Suprapubic skin (tissue), 4 donors: ENCODE measurements at regions not wholly inside any gene's neighbourhood (a gene's known extent, or its start where the extent isn't known, plus 50 kb on each side); places are given as distances from the start of the nearest gene placed in this dataset.

Experiments
- DNase-seq, 2 donors: peaks; one replicate each; pipeline ENCODE4 v3.0.0-alpha.2; 2019; ENCODE audit warnings: low spot score in 2 of 2
- H3K27ac ChIP-seq: fragments of 200-600 bp; sonication (generic); one replicate; pipeline ENCODE4 v1.5.1; 2019
- H3K27me3 ChIP-seq: fragments of 200-600 bp; sonication (generic); one replicate; pipeline ENCODE4 v1.5.1; 2019
- H3K36me3 ChIP-seq: fragments of 200-600 bp; sonication (generic); one replicate; pipeline ENCODE4 v1.5.1; 2019
- H3K4me1 ChIP-seq: fragments of 200-600 bp; sonication (generic); one replicate; pipeline ENCODE4 v1.5.1; 2019
- H3K4me3 ChIP-seq: fragments of 200-600 bp; sonication (generic); one replicate; pipeline ENCODE4 v1.5.1; 2019; ENCODE audit warnings: mild to moderate bottlenecking
- H3K9me3 ChIP-seq: fragments of 200-600 bp; sonication (generic); one replicate; pipeline ENCODE4 v1.5.1; 2019
- CTCF ChIP-seq, 2 donors: fragments of 200-600 bp in 1 of 2; fragments of 450-650 bp in 1 of 2; sonication (generic) in 1 of 2; IDR thresholded peaks; one replicate each; pipeline ENCODE4 v1.5.1; 2016 to 2019; ENCODE audit warnings: antibody characterized with exemption in 2 of 2, mild to moderate bottlenecking in 1 of 2, moderate library complexity in 1 of 2
- EP300 ChIP-seq: sonication (generic); formaldehyde crosslinking; IDR thresholded peaks from one replicate; pipeline ENCODE4 v1.6.1; 2017; ENCODE audit warnings: antibody characterized with exemption
- POLR2A ChIP-seq, 2 donors: fragments of 450-650 bp; IDR thresholded peaks; one replicate each; pipeline ENCODE4 v1.6.1; 2017; ENCODE audit warnings: antibody characterized with exemption in 2 of 2, mild to moderate bottlenecking in 2 of 2, moderate library complexity in 2 of 2
- POLR2AphosphoS5 ChIP-seq, 3 donors: sonication (generic); formaldehyde crosslinking; IDR thresholded peaks; one replicate each; pipeline ENCODE4 v1.6.1; 2017; ENCODE audit warnings: antibody characterized with exemption in 3 of 3
- WGBS: methylation state at CpG from one replicate; pipeline ENCODE4 v1.1.5; 2018; 5-methylcytosine and 5-hydroxymethylcytosine counted together

DNA sequence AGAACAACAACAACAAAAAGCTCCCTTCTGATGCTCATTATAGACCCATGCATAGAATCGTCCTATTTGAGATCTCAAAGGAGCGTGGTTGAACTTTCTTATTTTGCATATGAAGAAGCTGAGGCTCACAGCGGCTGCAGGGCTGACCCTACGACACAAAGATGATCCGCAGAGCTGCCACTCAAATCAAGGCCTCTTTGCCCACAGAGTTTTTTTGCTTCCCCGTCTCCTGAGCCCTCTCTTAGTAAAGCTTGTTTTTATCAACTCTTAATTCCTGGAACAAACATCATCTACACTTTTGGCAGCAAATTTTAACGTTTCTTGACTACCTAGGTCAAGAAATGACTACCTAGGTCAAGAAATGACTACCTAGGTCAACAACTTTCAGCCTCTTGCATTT lies 73.7 kb downstream of the C16orf95 start:
- Histone ChIP-seq H3K4me3 (no peak overlapping the region), H3K27ac (no peak overlapping the region), H3K9me3 (no peaks in the 10 kb centered on the region), H3K36me3 (no peaks in the 10 kb centered on the region), H3K4me1 (peaks cover 7% of the 10 kb centered on the region), H3K27me3 (no peaks in the 10 kb centered on the region)
- no peak for DNase-seq
- WGBS = 81% methylated on average over 7 of the region's 7 CpGs
- TF ChIP-seq CTCF (IDR thresholded peaks at IDR 0.05) (no peak), POLR2AphosphoS5 (IDR thresholded peaks at IDR 0.05) (no peak), POLR2A (IDR thresholded peaks at IDR 0.05) (no peak)

GRCh38 chr16:87244636-87245197 lies 72.5 kb downstream of the C16orf95 start:
- 84% methylated on average over 7 of the region's 7 CpGs for WGBS
- no peaks in the 10 kb centered on the region for H3K9me3 ChIP-seq
- no peak overlapping the region for H3K4me3 ChIP-seq
- H3K4me1 ChIP-seq = peaks cover 7% of the 10 kb centered on the region
- no peak for DNase-seq
- no peak overlapping the region for H3K27ac ChIP-seq
- TF ChIP-seq POLR2AphosphoS5 (IDR thresholded peaks at IDR 0.05) = no peak
- no peak for TF ChIP-seq CTCF (IDR thresholded peaks at IDR 0.05)
- no peak for TF ChIP-seq POLR2A (IDR thresholded peaks at IDR 0.05)
- TF ChIP-seq EP300 = no peak
- no peaks in the 10 kb centered on the region for H3K27me3 ChIP-seq
- no peaks in the 10 kb centered on the region for H3K36me3 ChIP-seq

DNA sequence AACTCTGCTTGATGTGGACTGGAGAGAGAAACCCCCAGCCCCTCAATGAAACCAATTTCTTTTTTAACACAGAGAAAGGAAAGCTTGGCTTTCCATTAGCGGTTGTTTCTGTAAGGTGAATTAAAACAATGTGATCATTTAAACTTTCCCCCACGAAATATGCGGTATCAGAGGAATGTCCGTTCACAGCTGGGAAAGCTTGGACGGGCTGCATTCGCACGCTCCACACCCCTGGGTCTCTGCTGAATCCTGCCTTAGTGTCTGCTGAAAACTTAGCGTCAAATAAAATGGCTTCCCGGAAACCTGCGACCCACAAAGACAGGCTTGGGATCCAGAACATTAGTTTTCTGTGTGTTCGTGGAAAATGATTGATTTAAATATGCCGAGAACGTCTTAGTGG lies 71.7 kb downstream of the C16orf95 start:
- H3K4me1 ChIP-seq = peaks cover 7% of the 10 kb centered on the region
- no peaks in the 10 kb centered on the region for H3K36me3 ChIP-seq
- 90% methylated on average over 13 of the region's 13 CpGs for WGBS
- TF ChIP-seq CTCF (IDR thresholded peaks at IDR 0.05) (no peak), EP300 (no peak), POLR2A (IDR thresholded peaks at IDR 0.05) (no peak), POLR2AphosphoS5 (IDR thresholded peaks at IDR 0.05) (no peak)
- no peak overlapping the region for H3K27ac ChIP-seq
- no peaks in the 10 kb centered on the region for H3K9me3 ChIP-seq
- H3K4me3 ChIP-seq = no peak overlapping the region
- no peaks in the 10 kb centered on the region for H3K27me3 ChIP-seq
- DNase-seq = no peak

DNA sequence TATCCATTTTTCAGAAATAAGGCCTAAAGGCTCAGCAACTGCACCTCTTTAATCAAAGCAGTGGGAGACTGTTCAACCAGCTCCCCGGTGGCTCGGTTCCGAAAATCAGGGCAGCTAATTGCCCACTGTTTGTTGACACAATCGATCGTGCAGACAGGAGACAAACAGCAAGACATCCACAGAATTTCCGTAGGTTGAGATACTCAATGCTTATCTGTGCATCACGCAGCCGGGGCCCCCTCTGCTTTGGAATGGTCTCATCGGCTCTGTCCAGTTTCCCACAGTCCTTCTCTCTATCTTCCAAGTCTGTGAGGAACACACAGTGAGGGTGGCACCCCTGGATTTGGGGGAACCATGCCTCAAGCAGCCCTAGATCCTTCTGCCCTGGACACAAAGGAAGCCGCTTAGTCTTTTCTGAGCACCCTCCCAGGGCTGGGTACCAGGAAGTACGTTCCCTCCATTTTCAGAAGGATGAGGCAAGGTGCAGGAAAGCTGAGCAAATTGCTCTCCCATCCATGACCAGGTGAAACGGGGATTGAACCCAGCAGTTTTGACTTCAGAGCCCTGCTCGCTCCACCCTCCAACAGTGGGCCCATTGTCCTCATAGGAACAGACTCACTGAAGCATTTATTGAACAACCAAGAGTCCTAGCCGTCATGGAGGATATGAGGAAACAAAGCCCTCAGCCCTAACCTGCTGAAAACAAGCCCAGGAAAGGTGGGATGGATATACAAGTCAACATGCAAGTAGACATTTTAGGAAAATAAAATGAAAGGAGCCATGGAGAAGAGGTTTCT lies 70.7 kb downstream of the C16orf95 start:
- WGBS = 81% methylated on average over 14 of the region's 14 CpGs
- H3K4me1 ChIP-seq = no peaks in the 10 kb centered on the region
- H3K4me3 ChIP-seq = no peak overlapping the region
- TF ChIP-seq POLR2A (IDR thresholded peaks at IDR 0.05) = no peak
- no peak for TF ChIP-seq CTCF (IDR thresholded peaks at IDR 0.05)
- TF ChIP-seq EP300 = no peak
- no peak for TF ChIP-seq POLR2AphosphoS5 (IDR thresholded peaks at IDR 0.05)
- no peaks in the 10 kb centered on the region for H3K27me3 ChIP-seq
- H3K36me3 ChIP-seq = no peaks in the 10 kb centered on the region
- no peak overlapping the region for H3K27ac ChIP-seq
- H3K9me3 ChIP-seq = no peaks in the 10 kb centered on the region
- no peak for DNase-seq

DNA sequence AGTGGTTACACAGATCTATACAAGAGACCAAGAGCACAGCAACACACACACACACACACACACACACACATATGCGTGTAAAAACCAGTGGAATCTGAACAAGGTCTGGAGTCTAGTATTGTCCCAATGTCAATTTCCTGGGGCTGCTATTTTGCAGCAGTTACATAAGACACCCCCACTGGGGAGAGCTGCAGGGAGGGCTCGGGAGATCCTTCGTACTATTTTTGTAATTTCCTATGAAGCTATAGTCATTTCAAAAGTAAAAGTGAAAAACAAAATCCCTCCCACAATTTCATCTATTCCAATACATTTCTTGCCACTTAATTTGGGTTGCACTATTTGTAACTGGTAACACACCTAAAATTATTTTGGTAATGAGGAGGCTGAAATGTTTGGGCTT lies 68.5 kb downstream of the C16orf95 start:
- no peaks in the 10 kb centered on the region for H3K9me3 ChIP-seq
- H3K27me3 ChIP-seq = no peaks in the 10 kb centered on the region
- no peak overlapping the region for H3K4me3 ChIP-seq
- no peak for DNase-seq
- no peak overlapping the region for H3K27ac ChIP-seq
- H3K36me3 ChIP-seq = no peaks in the 10 kb centered on the region
- H3K4me1 ChIP-seq = no peaks in the 10 kb centered on the region
- 77% methylated on average over 3 of the region's 3 CpGs for WGBS
- no peak for TF ChIP-seq POLR2A (IDR thresholded peaks at IDR 0.05)
- TF ChIP-seq EP300 = no peak
- no peak for TF ChIP-seq POLR2AphosphoS5 (IDR thresholded peaks at IDR 0.05)
- TF ChIP-seq CTCF (IDR thresholded peaks at IDR 0.05) = no peak
